ENCODE measurements at regions not wholly inside any gene's neighbourhood (a gene's known extent, or its start where the extent isn't known, plus 50 kb on each side); places are given as distances from the start of the nearest gene placed in this dataset.

DNA sequence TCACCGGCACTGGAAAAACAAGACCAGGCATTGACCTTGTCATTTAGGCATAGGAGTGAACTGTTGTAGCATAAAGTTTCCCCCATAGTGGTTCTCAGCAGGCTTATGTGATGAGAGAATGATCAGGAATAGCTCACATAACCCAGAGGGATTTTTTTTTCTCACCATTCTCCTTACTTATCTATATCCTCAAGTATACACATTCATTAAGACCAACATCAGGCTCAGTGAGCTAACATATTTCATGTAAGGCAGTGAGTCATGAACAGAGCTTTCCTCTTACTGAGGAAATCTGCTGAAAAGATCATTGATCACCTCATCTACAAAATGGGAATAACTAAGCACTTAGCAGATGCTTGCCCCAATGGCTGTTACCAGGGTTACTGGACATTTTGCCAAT is 396.6 kb upstream of the TMCO5A start:
- Histone ChIP-seq H2AFZ (ENCODE audit: low read length) (no peak overlapping the region), H3F3A (ENCODE audit: insufficient read depth, low read length) (no peaks in the 10 kb centered on the region), H3K27me3 (ENCODE audit: insufficient read depth, low read length) (no peaks in the 10 kb centered on the region), H4K20me1 (ENCODE audit: insufficient read depth, low read length) (no peaks in the 10 kb centered on the region), H3K4me2 (ENCODE audit: low read length) (no peak overlapping the region), H3K9me2 (ENCODE audit: low read depth, low read length) (no peaks in the 10 kb centered on the region), H3K27ac (ENCODE audit: low read depth, low read length, poor library complexity, severe bottlenecking) (no peak overlapping the region), H3K9ac (ENCODE audit: low read length) (no peak overlapping the region), H3K4me1 (ENCODE audit: insufficient read depth, low read length, severe bottlenecking) (no peaks in the 10 kb centered on the region), H3K36me3 (ENCODE audit: insufficient read depth, low read length) (no peaks in the 10 kb centered on the region), H3K9me3 (ENCODE audit: low read length) (no peaks in the 10 kb centered on the region), H3K79me2 (ENCODE audit: insufficient read depth, low read length) (no peaks in the 10 kb centered on the region), H3K4me3 (ENCODE audit: low read depth, low read length, poor library complexity, severe bottlenecking) (no peak overlapping the region)
- TF ChIP-seq CTCF (IDR thresholded peaks at IDR 0.05; ENCODE audit: low read length) (no peak), EZH2 (IDR thresholded peaks at IDR 0.05; ENCODE audit: borderline replicate concordance, low read length) (no peak)

DNA sequence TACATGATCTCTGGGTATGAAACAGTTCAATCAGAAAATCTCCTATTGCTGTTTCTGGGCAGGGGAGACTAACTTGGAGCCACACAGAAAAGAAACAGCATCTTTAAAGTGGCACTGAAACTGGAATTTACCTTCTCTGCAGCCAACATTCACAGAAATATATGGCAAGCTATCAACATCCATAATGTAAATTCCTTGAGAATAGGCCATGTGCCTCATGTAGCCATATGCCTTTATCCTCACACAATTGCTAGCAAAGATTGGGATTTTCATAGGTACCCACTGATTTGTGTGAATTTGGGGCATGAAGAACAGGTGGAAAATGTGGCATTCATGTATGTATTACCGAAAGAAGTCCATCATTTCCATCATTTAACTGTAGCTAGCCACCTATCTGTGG is 386.3 kb upstream of the TMCO5A start:
- Histone ChIP-seq H3K36me3 (ENCODE audit: insufficient read depth, low read length) (no peaks in the 10 kb centered on the region), H3K4me3 (ENCODE audit: low read depth, low read length, poor library complexity, severe bottlenecking) (no peak overlapping the region), H4K20me1 (ENCODE audit: insufficient read depth, low read length) (no peaks in the 10 kb centered on the region), H3K9me2 (ENCODE audit: low read depth, low read length) (no peaks in the 10 kb centered on the region), H3K9ac (ENCODE audit: low read length) (no peak overlapping the region), H3K27me3 (ENCODE audit: insufficient read depth, low read length) (no peaks in the 10 kb centered on the region), H3K4me1 (ENCODE audit: insufficient read depth, low read length, severe bottlenecking) (no peaks in the 10 kb centered on the region), H3F3A (ENCODE audit: insufficient read depth, low read length) (no peaks in the 10 kb centered on the region), H2AFZ (ENCODE audit: low read length) (no peak overlapping the region), H3K27ac (ENCODE audit: low read depth, low read length, poor library complexity, severe bottlenecking) (no peak overlapping the region), H3K4me2 (ENCODE audit: low read length) (no peak overlapping the region), H3K9me3 (ENCODE audit: low read length) (no peaks in the 10 kb centered on the region), H3K79me2 (ENCODE audit: insufficient read depth, low read length) (no peaks in the 10 kb centered on the region)
- TF ChIP-seq CTCF (IDR thresholded peaks at IDR 0.05; ENCODE audit: low read length): no peak
- TF ChIP-seq EZH2 (IDR thresholded peaks at IDR 0.05; ENCODE audit: borderline replicate concordance, low read length): no peak

- Histone ChIP-seq H3K9me2 (ENCODE audit: low read depth, low read length) (no peaks in the 10 kb centered on the region), H3K27me3 (ENCODE audit: insufficient read depth, low read length) (no peaks in the 10 kb centered on the region), H3K36me3 (ENCODE audit: insufficient read depth, low read length) (no peaks in the 10 kb centered on the region), H3K4me1 (ENCODE audit: insufficient read depth, low read length, severe bottlenecking) (no peaks in the 10 kb centered on the region), H3K79me2 (ENCODE audit: insufficient read depth, low read length) (no peaks in the 10 kb centered on the region), H3K9ac (ENCODE audit: low read length) (no peak overlapping the region), H2AFZ (ENCODE audit: low read length) (no peak overlapping the region), H3K4me3 (ENCODE audit: low read depth, low read length, poor library complexity, severe bottlenecking) (no peak overlapping the region), H3K27ac (ENCODE audit: low read depth, low read length, poor library complexity, severe bottlenecking) (no peak overlapping the region), H3K4me2 (ENCODE audit: low read length) (no peak overlapping the region), H3K9me3 (ENCODE audit: low read length) (no peaks in the 10 kb centered on the region), H3F3A (ENCODE audit: insufficient read depth, low read length) (no peaks in the 10 kb centered on the region), H4K20me1 (ENCODE audit: insufficient read depth, low read length) (no peaks in the 10 kb centered on the region)
- TF ChIP-seq CTCF (IDR thresholded peaks at IDR 0.05; ENCODE audit: low read length) (no peak), EZH2 (IDR thresholded peaks at IDR 0.05; ENCODE audit: borderline replicate concordance, low read length) (no peak)
These were observed 383.9 kb upstream of the TMCO5A start for GRCh38 chr15:37550360-37551024.
